K562 (cell line): ENCODE measurements at regions not wholly inside any gene's neighbourhood (a gene's known extent, or its start where the extent isn't known, plus 50 kb on each side); places are given as distances from the start of the nearest gene placed in this dataset.

ENCODE experiments used
- ATAC-seq: fragments of 200-7000 bp; cut with Tn5 transposase; 3 replicates; pipeline ENCODE4 v1.9.1; 2020; ENCODE audit warnings: moderate library complexity
- BruUV-seq: library from RNA; stranded (reverse); fragments of 400-500 nt; replicated peaks from 2 replicates; lab custom pipeline; 2021; lab: Mats Ljungman, UMichigan
- CTCF ChIA-PET: fragments of 300-600 bp; formaldehyde crosslinking; extraction: SDS; loops from one replicate; lab custom pipeline; 2021; ENCODE audit warnings: low intra/inter-chr PET ratio; lab: Yijun Ruan, JAX
- POLR2A ChIA-PET: fragments of 300-600, 350-650 bp; sonication (Branson Sonifier 250); formaldehyde crosslinking; extraction: SDS; loops from one replicate; lab custom pipeline; 2021; ENCODE audit warnings: antibody characterized with exemption, inconsistent platforms; lab: Yijun Ruan, JAX
- DNase-seq, 4 experiments: peaks; one replicate each; pipeline versions ENCODE4 v3.0.0 to v3.0.0-alpha.2; 2011 to 2018; ENCODE audit warnings: low spot score in 3 of 4, mixed read lengths in 3 of 4; ENCODE audit errors: extremely low read depth in 1 of 4
- FAIRE-seq: peaks from 2 replicates; lab custom pipeline; 2011; peaks lifted over from hg19 to GRCh38; lab: Jason Lieb, UNC
- H2AFZ ChIP-seq: 2 replicates; pipeline ENCODE4 v1.6.0; 2011; ENCODE audit warnings: low read depth, low read length, control low read depth, inconsistent platforms
- H3K27ac ChIP-seq: fragments of 200-600 bp; 3 replicates; pipeline ENCODE4 v1.8.0; 2011; ENCODE audit warnings: low read depth, mild to moderate bottlenecking, control low read depth, inconsistent platforms, low read length, moderate library complexity, mixed read lengths; ENCODE audit errors: extremely low read depth
- H3K27me3 ChIP-seq, 2 experiments: fragments of 300-600 bp in 1 of 2; 2 replicates in 1 of 2; 3 replicates in 1 of 2; pipeline versions ENCODE4 v1.6.0 to v1.8.0; 2011; ENCODE audit warnings: inconsistent platforms in 2 of 2, low read length in 2 of 2, mild to moderate bottlenecking in 1 of 2, mixed read lengths in 1 of 2, moderate library complexity in 1 of 2; ENCODE audit not compliant: control insufficient read depth in 2 of 2, insufficient read depth in 2 of 2
- H3K36me3 ChIP-seq: fragments of 300-600 bp; 3 replicates; pipeline ENCODE4 v1.8.0; 2011; ENCODE audit warnings: mild to moderate bottlenecking, low read length, inconsistent platforms; ENCODE audit not compliant: control insufficient read depth, insufficient read depth
- H3K4me1 ChIP-seq, 2 experiments: fragments of 200-600 bp in 1 of 2; replicated peaks in 1 of 2; 2 replicates in 1 of 2; 3 replicates in 1 of 2; pipeline versions ENCODE4 v1.5.1 to v1.8.0; 2011; ENCODE audit warnings: inconsistent platforms in 2 of 2, low read length in 2 of 2, mild to moderate bottlenecking in 1 of 2, mixed read lengths in 1 of 2, moderate library complexity in 1 of 2; ENCODE audit not compliant: control insufficient read depth in 2 of 2, insufficient read depth in 2 of 2
- H3K4me2 ChIP-seq: 2 replicates; pipeline ENCODE4 v1.6.1; 2011; ENCODE audit warnings: low read length, control low read depth, inconsistent platforms, mixed read lengths; ENCODE audit not compliant: insufficient read depth
- H3K4me3 ChIP-seq: fragments of 200-600 bp; sonication (generic), shearing (Covaris generic); 2 replicates; pipeline ENCODE4 v1.5.1; 2016; ENCODE audit warnings: control low read depth, inconsistent platforms
- H3K79me2 ChIP-seq: fragments of 200-600 bp; 3 replicates; pipeline ENCODE4 v1.8.0; 2011; ENCODE audit warnings: low read length, inconsistent platforms; ENCODE audit not compliant: control insufficient read depth, insufficient read depth
- H3K9ac ChIP-seq, 2 experiments: 2 replicates each; pipeline versions ENCODE4 v1.6.0 to v1.6.1; 2011; ENCODE audit warnings: low read depth in 2 of 2, low read length in 2 of 2, control low read depth in 1 of 2, inconsistent platforms in 1 of 2, mild to moderate bottlenecking in 1 of 2, mixed read lengths in 1 of 2; ENCODE audit not compliant: insufficient read depth in 1 of 2
- H3K9me1 ChIP-seq: one replicate; pipeline ENCODE4 v1.6.0; 2011; ENCODE audit warnings: inconsistent platforms, mild to moderate bottlenecking, low read length, moderate library complexity; ENCODE audit not compliant: control insufficient read depth, insufficient read depth
- H3K9me3 ChIP-seq: replicated peaks from 2 replicates; pipeline ENCODE4 v1.5.1; 2011; ENCODE audit warnings: low read depth, low read length, inconsistent platforms; ENCODE audit not compliant: control insufficient read depth, insufficient read depth
- H4K20me1 ChIP-seq: replicated peaks from 2 replicates; pipeline ENCODE4 v1.6.1; 2011; ENCODE audit warnings: low read length, inconsistent platforms, mixed read lengths; ENCODE audit not compliant: control insufficient read depth, insufficient read depth
- FOS ChIP-seq: IDR thresholded peaks from 3 replicates; pipeline ENCODE4 v1.6.1; 2011; ENCODE audit not compliant: insufficient read length; ENCODE audit errors: extremely low read depth
- NONO ChIP-seq, 2 experiments: fragments of 200-400 bp in 1 of 2; fragments of 450-650 bp in 1 of 2; formaldehyde crosslinking in 1 of 2; IDR thresholded peaks; 2 replicates each; pipeline ENCODE4 v1.6.1; 2017; ENCODE audit warnings: low read depth in 2 of 2, mild to moderate bottlenecking in 2 of 2, moderate library complexity in 2 of 2, low read length in 1 of 2
- POLR3A ChIP-seq: IDR thresholded peaks from 2 replicates; pipeline ENCODE4 v1.6.1; 2011; ENCODE audit warnings: borderline replicate concordance, mild to moderate bottlenecking, moderate library complexity; ENCODE audit not compliant: insufficient read length, insufficient read depth; ENCODE audit errors: extremely low read depth
- TARDBP ChIP-seq: fragments of 450-650 bp; IDR thresholded peaks from 2 replicates; pipeline ENCODE4 v1.6.1; 2016
- WGBS: fragments of 100-300 bp; shearing (Covaris generic); methylation state at CpG from one replicate; pipeline ENCODE4 v1.1.6; 2016; ENCODE audit warnings: low coverage, mixed read lengths; ENCODE audit not compliant: insufficient coverage; ENCODE audit errors: missing lambda C conversion rate; 5-methylcytosine and 5-hydroxymethylcytosine counted together
- in situ Hi-C: fragments of 300-500 bp; cut with MboI; formaldehyde crosslinking; loops from 4 replicates; pipeline ENCODE4 v1.15.0; 2018; ENCODE audit warnings: inconsistent platforms, mixed read lengths
- intact Hi-C: fragments of 100-400 bp; cut with micrococcal nuclease; formaldehyde crosslinking; loops from 2 replicates; pipeline ENCODE4 v1.14.2; 2022
- TF ChIP-seq, protein P1 (sequence below): sonication (generic); formaldehyde crosslinking; IDR thresholded peaks from 2 replicates; pipeline ENCODE4 v1.8.0; 2022; ENCODE audit warnings: mild to moderate bottlenecking, missing genetic modification reagents
- TF ChIP-seq, protein P2 (sequence below), 2 experiments: fragments of 450-650 bp in 1 of 2; sonication (generic) in 1 of 2; formaldehyde crosslinking in 1 of 2; IDR thresholded peaks; 2 replicates each; pipeline versions ENCODE4 v1.7.1 to v1.9.0; 2016 to 2022; ENCODE audit warnings: inconsistent platforms in 1 of 2, mild to moderate bottlenecking in 1 of 2, missing genetic modification reagents in 1 of 2
- TF ChIP-seq, protein P3 (sequence below): fragments of 250-450 bp; sonication (Bioruptor Pico); IDR thresholded peaks from 2 replicates; pipeline ENCODE4 v1.4.0; 2020; ENCODE audit warnings: borderline replicate concordance
- TF ChIP-seq, protein P4 (sequence below): fragments of 200-800 bp; sonication (Bioruptor generic); IDR thresholded peaks from 2 replicates; pipeline ENCODE4 v1.6.1; 2017; ENCODE audit warnings: missing genetic modification characterization, missing compliant biosample characterization

DNA sequence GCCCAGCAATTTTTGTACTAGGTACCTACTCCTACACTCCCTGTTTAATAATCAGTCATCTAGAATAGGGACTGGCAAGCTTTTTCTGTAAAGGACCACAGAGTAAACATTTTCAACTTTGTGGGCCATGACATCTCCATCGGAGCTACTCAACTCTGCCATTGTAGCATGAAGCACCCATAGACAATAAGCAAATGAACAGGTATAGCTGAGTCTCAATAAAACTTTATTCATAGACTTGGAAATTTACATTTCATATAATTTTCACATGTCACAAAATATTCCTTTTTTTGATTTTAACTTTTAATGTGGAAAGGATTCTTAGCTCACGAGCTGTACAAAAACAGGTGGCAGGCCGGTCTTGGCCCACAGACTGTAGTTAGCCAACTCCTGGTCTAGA lies 345.8 kb downstream of the SOX9 start:
- in situ Hi-C loops, result no loop called here
- no peaks in the 10 kb centered on the region for H3K9me1 ChIP-seq
- DNase-seq, result no peak
- H3K36me3 ChIP-seq, result no peaks in the 10 kb centered on the region
- H3K9ac ChIP-seq, result no peak overlapping the region
- TF ChIP-seq NONO (IDR thresholded peaks at IDR 0.05; ENCODE audit: low read depth in 2 of 2, low read length in 1 of 2), result no peak
- TF ChIP-seq, protein P1, sequence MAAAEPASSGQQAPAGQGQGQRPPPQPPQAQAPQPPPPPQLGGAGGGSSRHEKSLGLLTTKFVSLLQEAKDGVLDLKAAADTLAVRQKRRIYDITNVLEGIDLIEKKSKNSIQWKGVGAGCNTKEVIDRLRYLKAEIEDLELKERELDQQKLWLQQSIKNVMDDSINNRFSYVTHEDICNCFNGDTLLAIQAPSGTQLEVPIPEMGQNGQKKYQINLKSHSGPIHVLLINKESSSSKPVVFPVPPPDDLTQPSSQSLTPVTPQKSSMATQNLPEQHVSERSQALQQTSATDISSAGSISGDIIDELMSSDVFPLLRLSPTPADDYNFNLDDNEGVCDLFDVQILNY (CRISPR knock-in tag), result no peak
- no peak for TF ChIP-seq POLR3A
- TF ChIP-seq FOS, result no peak
- TF ChIP-seq, protein P2, sequence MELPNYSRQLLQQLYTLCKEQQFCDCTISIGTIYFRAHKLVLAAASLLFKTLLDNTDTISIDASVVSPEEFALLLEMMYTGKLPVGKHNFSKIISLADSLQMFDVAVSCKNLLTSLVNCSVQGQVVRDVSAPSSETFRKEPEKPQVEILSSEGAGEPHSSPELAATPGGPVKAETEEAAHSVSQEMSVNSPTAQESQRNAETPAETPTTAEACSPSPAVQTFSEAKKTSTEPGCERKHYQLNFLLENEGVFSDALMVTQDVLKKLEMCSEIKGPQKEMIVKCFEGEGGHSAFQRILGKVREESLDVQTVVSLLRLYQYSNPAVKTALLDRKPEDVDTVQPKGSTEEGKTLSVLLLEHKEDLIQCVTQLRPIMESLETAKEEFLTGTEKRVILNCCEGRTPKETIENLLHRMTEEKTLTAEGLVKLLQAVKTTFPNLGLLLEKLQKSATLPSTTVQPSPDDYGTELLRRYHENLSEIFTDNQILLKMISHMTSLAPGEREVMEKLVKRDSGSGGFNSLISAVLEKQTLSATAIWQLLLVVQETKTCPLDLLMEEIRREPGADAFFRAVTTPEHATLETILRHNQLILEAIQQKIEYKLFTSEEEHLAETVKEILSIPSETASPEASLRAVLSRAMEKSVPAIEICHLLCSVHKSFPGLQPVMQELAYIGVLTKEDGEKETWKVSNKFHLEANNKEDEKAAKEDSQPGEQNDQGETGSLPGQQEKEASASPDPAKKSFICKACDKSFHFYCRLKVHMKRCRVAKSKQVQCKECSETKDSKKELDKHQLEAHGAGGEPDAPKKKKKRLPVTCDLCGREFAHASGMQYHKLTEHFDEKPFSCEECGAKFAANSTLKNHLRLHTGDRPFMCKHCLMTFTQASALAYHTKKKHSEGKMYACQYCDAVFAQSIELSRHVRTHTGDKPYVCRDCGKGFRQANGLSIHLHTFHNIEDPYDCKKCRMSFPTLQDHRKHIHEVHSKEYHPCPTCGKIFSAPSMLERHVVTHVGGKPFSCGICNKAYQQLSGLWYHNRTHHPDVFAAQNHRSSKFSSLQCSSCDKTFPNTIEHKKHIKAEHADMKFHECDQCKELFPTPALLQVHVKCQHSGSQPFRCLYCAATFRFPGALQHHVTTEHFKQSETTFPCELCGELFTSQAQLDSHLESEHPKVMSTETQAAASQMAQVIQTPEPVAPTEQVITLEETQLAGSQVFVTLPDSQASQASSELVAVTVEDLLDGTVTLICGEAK (IDR thresholded peaks at IDR 0.05), result peak; percentile 69
- TF ChIP-seq, protein P2 (CRISPR knock-in tag; IDR thresholded peaks at IDR 0.05), result no peak
- TF ChIP-seq, protein P3, sequence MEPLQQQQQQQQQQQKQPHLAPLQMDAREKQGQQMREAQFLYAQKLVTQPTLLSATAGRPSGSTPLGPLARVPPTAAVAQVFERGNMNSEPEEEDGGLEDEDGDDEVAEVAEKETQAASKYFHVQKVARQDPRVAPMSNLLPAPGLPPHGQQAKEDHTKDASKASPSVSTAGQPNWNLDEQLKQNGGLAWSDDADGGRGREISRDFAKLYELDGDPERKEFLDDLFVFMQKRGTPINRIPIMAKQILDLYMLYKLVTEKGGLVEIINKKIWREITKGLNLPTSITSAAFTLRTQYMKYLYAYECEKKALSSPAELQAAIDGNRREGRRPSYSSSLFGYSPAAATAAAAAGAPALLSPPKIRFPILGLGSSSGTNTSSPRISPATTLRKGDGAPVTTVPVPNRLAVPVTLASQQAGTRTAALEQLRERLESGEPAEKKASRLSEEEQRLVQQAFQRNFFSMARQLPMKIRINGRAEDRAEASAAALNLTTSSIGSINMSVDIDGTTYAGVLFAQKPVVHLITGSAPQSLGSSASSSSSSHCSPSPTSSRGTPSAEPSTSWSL (CRISPR knock-in tag), result no peak
- TF ChIP-seq TARDBP, result no peak
- TF ChIP-seq, protein P4, sequence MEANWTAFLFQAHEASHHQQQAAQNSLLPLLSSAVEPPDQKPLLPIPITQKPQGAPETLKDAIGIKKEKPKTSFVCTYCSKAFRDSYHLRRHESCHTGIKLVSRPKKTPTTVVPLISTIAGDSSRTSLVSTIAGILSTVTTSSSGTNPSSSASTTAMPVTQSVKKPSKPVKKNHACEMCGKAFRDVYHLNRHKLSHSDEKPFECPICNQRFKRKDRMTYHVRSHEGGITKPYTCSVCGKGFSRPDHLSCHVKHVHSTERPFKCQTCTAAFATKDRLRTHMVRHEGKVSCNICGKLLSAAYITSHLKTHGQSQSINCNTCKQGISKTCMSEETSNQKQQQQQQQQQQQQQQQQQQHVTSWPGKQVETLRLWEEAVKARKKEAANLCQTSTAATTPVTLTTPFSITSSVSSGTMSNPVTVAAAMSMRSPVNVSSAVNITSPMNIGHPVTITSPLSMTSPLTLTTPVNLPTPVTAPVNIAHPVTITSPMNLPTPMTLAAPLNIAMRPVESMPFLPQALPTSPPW (CRISPR knock-in tag), result no peak
- peaks cover 0 to 23% of the 10 kb centered on the region in 2 experiments; a peak in 1 of 5 replicates for H3K27me3 ChIP-seq
- no peak overlapping the region for H3K4me2 ChIP-seq
- H3K27ac ChIP-seq, result no peak overlapping the region
- H3K4me3 ChIP-seq, result no peak overlapping the region
- no peak overlapping the region for H2AFZ ChIP-seq
- no peak for ATAC-seq
- no peaks in the 10 kb centered on the region for H3K4me1 ChIP-seq
- no peaks in the 10 kb centered on the region for H3K79me2 ChIP-seq
- POLR2A ChIA-PET, result interaction anchor here (0.6 to 1.2 kb wide), 2 partner anchors 15 to 164 kb away, joined by 3 to 4 read pairs; no protein-coding TSS in a partner anchor
- CTCF ChIA-PET, result no interaction called here
- 0% methylated on average over 3 of the region's 3 CpGs for WGBS
- BruUV-seq, result no TSS peak
- no peaks in the 10 kb centered on the region for H4K20me1 ChIP-seq
- intact Hi-C loops, result no loop called here
- no peaks in the 10 kb centered on the region for H3K9me3 ChIP-seq
- no peak for FAIRE-seq
